Mesothelial cell of epicardium (in vitro differentiated cells): ENCODE measurements at regions not wholly inside any gene's neighbourhood (a gene's known extent, or its start where the extent isn't known, plus 50 kb on each side); places are given as distances from the start of the nearest gene placed in this dataset.

Source experiments
- DNase-seq, 2 experiments: peaks; one replicate each; pipeline ENCODE4 v3.0.0; 2021; ENCODE audit warnings: low spot score in 2 of 2; ENCODE audit not compliant: unreplicated experiment in 2 of 2
- H3K27ac Mint-ChIP-seq: 2 replicates; pipeline ENCODE4 v1.8.0; 2021; ENCODE audit warnings: mixed read lengths
- H3K27me3 Mint-ChIP-seq: 2 replicates; pipeline ENCODE4 v1.8.0; 2021; ENCODE audit warnings: low read depth, mixed read lengths
- H3K36me3 Mint-ChIP-seq: 2 replicates; pipeline ENCODE4 v1.8.0; 2021; ENCODE audit warnings: mixed read lengths
- H3K4me1 Mint-ChIP-seq: 2 replicates; pipeline ENCODE4 v1.8.0; 2021; ENCODE audit warnings: mixed read lengths
- H3K4me3 Mint-ChIP-seq: 2 replicates; pipeline ENCODE4 v1.8.0; 2021; ENCODE audit warnings: mild to moderate bottlenecking, moderate library complexity, mixed read lengths
- H3K9me3 Mint-ChIP-seq: 2 replicates; pipeline ENCODE4 v1.8.0; 2021; ENCODE audit warnings: mixed read lengths
- TF ChIP-seq, protein P1 (sequence below): fragments of 200-600 bp; sonication (generic); IDR thresholded peaks from one replicate; pipeline ENCODE4 v1.5.0; 2021; ENCODE audit warnings: antibody characterized with exemption; ENCODE audit not compliant: unreplicated experiment

GRCh38 chr2:133940134-133940533 is 313.7 kb upstream of the MGAT5 start:
- Mint-ChIP-seq H3K27me3 (peaks cover 3% of the 10 kb centered on the region), H3K27ac (no peak overlapping the region), H3K4me1 (no peaks in the 10 kb centered on the region), H3K9me3 (no peaks in the 10 kb centered on the region), H3K4me3 (no peak overlapping the region), H3K36me3 (no peaks in the 10 kb centered on the region)
- TF ChIP-seq, protein P1, sequence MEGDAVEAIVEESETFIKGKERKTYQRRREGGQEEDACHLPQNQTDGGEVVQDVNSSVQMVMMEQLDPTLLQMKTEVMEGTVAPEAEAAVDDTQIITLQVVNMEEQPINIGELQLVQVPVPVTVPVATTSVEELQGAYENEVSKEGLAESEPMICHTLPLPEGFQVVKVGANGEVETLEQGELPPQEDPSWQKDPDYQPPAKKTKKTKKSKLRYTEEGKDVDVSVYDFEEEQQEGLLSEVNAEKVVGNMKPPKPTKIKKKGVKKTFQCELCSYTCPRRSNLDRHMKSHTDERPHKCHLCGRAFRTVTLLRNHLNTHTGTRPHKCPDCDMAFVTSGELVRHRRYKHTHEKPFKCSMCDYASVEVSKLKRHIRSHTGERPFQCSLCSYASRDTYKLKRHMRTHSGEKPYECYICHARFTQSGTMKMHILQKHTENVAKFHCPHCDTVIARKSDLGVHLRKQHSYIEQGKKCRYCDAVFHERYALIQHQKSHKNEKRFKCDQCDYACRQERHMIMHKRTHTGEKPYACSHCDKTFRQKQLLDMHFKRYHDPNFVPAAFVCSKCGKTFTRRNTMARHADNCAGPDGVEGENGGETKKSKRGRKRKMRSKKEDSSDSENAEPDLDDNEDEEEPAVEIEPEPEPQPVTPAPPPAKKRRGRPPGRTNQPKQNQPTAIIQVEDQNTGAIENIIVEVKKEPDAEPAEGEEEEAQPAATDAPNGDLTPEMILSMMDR: no peak
- no peak for DNase-seq

GRCh38 chr2:133941666-133942065 is 312.2 kb upstream of the MGAT5 start:
- Mint-ChIP-seq H3K27me3 (peaks cover 3% of the 10 kb centered on the region), H3K4me1 (no peaks in the 10 kb centered on the region), H3K27ac (no peak overlapping the region), H3K36me3 (no peaks in the 10 kb centered on the region), H3K9me3 (no peaks in the 10 kb centered on the region), H3K4me3 (no peak overlapping the region)
- TF ChIP-seq, protein P1: no peak
- no peak for DNase-seq

GRCh38 chr2:133942398-133942797 is 311.5 kb upstream of the MGAT5 start:
- Mint-ChIP-seq H3K4me3 (no peak overlapping the region), H3K27ac (no peak overlapping the region), H3K9me3 (no peaks in the 10 kb centered on the region), H3K4me1 (no peaks in the 10 kb centered on the region), H3K27me3 (peaks cover 3% of the 10 kb centered on the region), H3K36me3 (no peaks in the 10 kb centered on the region)
- TF ChIP-seq, protein P1: no peak
- no peak for DNase-seq

DNA sequence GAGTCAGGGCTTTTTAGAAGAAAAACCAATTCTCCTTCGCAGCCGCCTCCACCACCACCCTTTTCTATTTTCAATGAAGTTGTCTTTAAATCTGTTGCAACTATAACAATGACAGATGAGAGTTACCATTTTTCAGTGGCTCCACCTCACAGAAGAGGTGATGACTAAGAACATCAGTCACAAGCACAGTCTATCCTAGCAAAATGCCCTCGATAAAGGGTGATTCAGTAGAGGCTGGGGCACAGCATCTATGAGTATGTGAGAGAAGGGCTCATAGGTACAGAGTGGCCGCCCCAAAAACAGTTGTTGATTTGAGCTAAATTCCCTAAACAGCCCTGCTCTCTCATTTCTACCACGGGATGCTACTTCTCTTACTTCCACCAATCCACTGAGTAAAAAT is 310.8 kb upstream of the MGAT5 start:
- Mint-ChIP-seq H3K4me1 (no peaks in the 10 kb centered on the region), H3K27me3 (peaks cover 3% of the 10 kb centered on the region), H3K27ac (no peak overlapping the region), H3K9me3 (no peaks in the 10 kb centered on the region), H3K36me3 (no peaks in the 10 kb centered on the region), H3K4me3 (no peak overlapping the region)
- DNase-seq: no peak
- TF ChIP-seq, protein P1: no peak

- Mint-ChIP-seq H3K4me3 (no peak overlapping the region), H3K9me3 (no peaks in the 10 kb centered on the region), H3K4me1 (no peaks in the 10 kb centered on the region), H3K27me3 (peaks cover 5% of the 10 kb centered on the region), H3K27ac (no peak overlapping the region), H3K36me3 (no peaks in the 10 kb centered on the region)
- TF ChIP-seq, protein P1: no peak
- DNase-seq: no peak
Observed at GRCh38 chr2:133945089-133945488, 308.8 kb upstream of the MGAT5 start.

DNA sequence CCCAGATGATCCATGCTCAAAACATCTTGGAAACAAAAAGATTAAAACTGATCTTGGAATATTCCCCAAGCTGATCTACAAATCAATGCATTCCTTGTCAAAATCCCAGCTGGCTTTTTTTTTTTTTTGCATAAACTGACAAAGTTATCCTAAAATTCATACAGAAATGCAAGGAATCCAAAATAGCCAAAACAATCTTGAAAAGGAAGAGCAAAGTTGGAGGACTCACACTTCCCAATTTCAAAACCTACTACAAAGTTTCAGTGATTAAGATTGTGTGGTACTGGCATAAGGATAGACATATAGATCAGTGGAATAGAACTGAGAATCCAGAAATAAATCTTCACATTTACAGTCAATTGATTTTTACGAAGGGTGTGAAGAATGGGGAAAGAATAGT is 306.8 kb upstream of the MGAT5 start:
- no peak overlapping the region for H3K27ac Mint-ChIP-seq
- TF ChIP-seq, protein P1: no peak
- no peaks in the 10 kb centered on the region for H3K36me3 Mint-ChIP-seq
- no peak overlapping the region for H3K4me3 Mint-ChIP-seq
- DNase-seq: no peak
- H3K27me3 Mint-ChIP-seq: peaks cover 5% of the 10 kb centered on the region
- no peaks in the 10 kb centered on the region for H3K4me1 Mint-ChIP-seq
- no peaks in the 10 kb centered on the region for H3K9me3 Mint-ChIP-seq
